HEK293 (cell line): ENCODE measurements at regions not wholly inside any gene's neighbourhood (a gene's known extent, or its start where the extent isn't known, plus 50 kb on each side); places are given as distances from the start of the nearest gene placed in this dataset.
"Not testable (repeated sequence)": the region's sequence is repeated elsewhere in the genome, so short reads cannot be mapped to it uniquely, and the experiment has no call there.

Source experiments
- CTCF ChIA-PET: fragments of 350-600 bp; formaldehyde crosslinking; extraction: SDS; loops from one replicate; lab custom pipeline; 2021; ENCODE audit warnings: antibody characterized with exemption; lab: Yijun Ruan, JAX
- POLR2A ChIA-PET: fragments of 300-600 bp; formaldehyde crosslinking; extraction: SDS; loops from one replicate; lab custom pipeline; 2020; ENCODE audit warnings: antibody characterized with exemption, inconsistent platforms; lab: Yijun Ruan, JAX
- H3K27ac ChIP-seq: fragments of 200-500 bp; sonication (Bioruptor generic); 2 replicates; pipeline ENCODE4 v1.5.1; 2014; ENCODE audit warnings: low read depth, low read length, control low read depth, inconsistent platforms; ENCODE audit errors: extremely low read depth
- H3K36me3 ChIP-seq, 2 experiments: fragments of 200-500 bp in 1 of 2; sonication (Bioruptor generic) in 1 of 2; 1 replicate in 1 of 2; 2 replicates in 1 of 2; pipeline ENCODE4 v1.5.1; 2014 to 2017; ENCODE audit warnings: inconsistent platforms in 2 of 2, low read length in 2 of 2; ENCODE audit not compliant: control insufficient read depth in 2 of 2, insufficient read depth in 1 of 2
- H3K4me1 ChIP-seq: fragments of 200-500 bp; sonication (Bioruptor generic); 2 replicates; pipeline ENCODE4 v1.5.1; 2014; ENCODE audit warnings: mild to moderate bottlenecking, low read length, inconsistent platforms; ENCODE audit not compliant: control insufficient read depth, insufficient read depth
- H3K4me3 ChIP-seq: 2 replicates; pipeline ENCODE4 v1.5.1; 2011; ENCODE audit warnings: low read depth, mild to moderate bottlenecking, control low read depth, low read length, moderate library complexity
- H3K9me3 ChIP-seq: fragments of 200-500 bp; sonication (Bioruptor generic); 2 replicates; pipeline ENCODE4 v1.5.1; 2014; ENCODE audit warnings: low read depth, low read length, inconsistent platforms; ENCODE audit not compliant: control insufficient read depth, insufficient read depth
- GFI1B ChIP-seq: fragments of 450-650 bp; formaldehyde crosslinking; IDR thresholded peaks from 2 replicates; pipeline ENCODE4 v1.5.1; 2016; ENCODE audit warnings: missing biosample characterization, missing genetic modification characterization
- IKZF3 ChIP-seq: fragments of 450-650 bp; IDR thresholded peaks from 2 replicates; pipeline ENCODE4 v1.5.0; 2018; ENCODE audit warnings: missing biosample characterization, mild to moderate bottlenecking, missing genetic modification characterization, moderate library complexity
- SCRT2 ChIP-seq: fragments of 450-650 bp; formaldehyde crosslinking; IDR thresholded peaks from 2 replicates; pipeline ENCODE4 v1.5.1; 2016; ENCODE audit warnings: missing biosample characterization, missing genetic modification characterization
- ZBTB48 ChIP-seq: fragments of 450-650 bp; formaldehyde crosslinking; IDR thresholded peaks from 2 replicates; pipeline ENCODE4 v1.5.1; 2016; ENCODE audit warnings: missing biosample characterization, missing genetic modification characterization
- ZFP3 ChIP-seq: fragments of 450-650 bp; formaldehyde crosslinking; IDR thresholded peaks from 2 replicates; pipeline ENCODE4 v1.5.1; 2016; ENCODE audit warnings: low read depth, missing biosample characterization, missing genetic modification characterization
- ZFP37 ChIP-seq: fragments of 450-650 bp; formaldehyde crosslinking; IDR thresholded peaks from 2 replicates; pipeline ENCODE4 v1.5.1; 2016; ENCODE audit warnings: missing biosample characterization, missing genetic modification characterization
- ZNF112 ChIP-seq: fragments of 450-650 bp; formaldehyde crosslinking; IDR thresholded peaks from 2 replicates; pipeline ENCODE4 v1.5.0; 2017; ENCODE audit warnings: missing biosample characterization, missing genetic modification characterization
- ZNF121 ChIP-seq: fragments of 450-650 bp; formaldehyde crosslinking; IDR thresholded peaks from 2 replicates; pipeline ENCODE4 v1.5.1; 2016; ENCODE audit warnings: missing biosample characterization, missing genetic modification characterization
- ZNF146 ChIP-seq: fragments of 450-650 bp; formaldehyde crosslinking; IDR thresholded peaks from 2 replicates; pipeline ENCODE4 v1.5.1; 2016; ENCODE audit warnings: missing biosample characterization, missing genetic modification characterization
- ZNF169 ChIP-seq: fragments of 450-650 bp; formaldehyde crosslinking; IDR thresholded peaks from 2 replicates; pipeline ENCODE4 v1.5.1; 2016; ENCODE audit warnings: missing biosample characterization, missing genetic modification characterization
- ZNF24 ChIP-seq: fragments of 450-650 bp; formaldehyde crosslinking; IDR thresholded peaks from 2 replicates; pipeline ENCODE4 v1.5.1; 2016; ENCODE audit warnings: missing biosample characterization, missing genetic modification characterization
- ZNF280D ChIP-seq: fragments of 450-650 bp; formaldehyde crosslinking; IDR thresholded peaks from 2 replicates; pipeline ENCODE4 v1.5.1; 2016; ENCODE audit warnings: missing biosample characterization, missing genetic modification characterization
- ZNF311 ChIP-seq: fragments of 450-650 bp; formaldehyde crosslinking; IDR thresholded peaks from 2 replicates; pipeline ENCODE4 v1.5.1; 2017; ENCODE audit warnings: missing biosample characterization, missing genetic modification characterization, borderline replicate concordance
- ZNF324 ChIP-seq: fragments of 450-650 bp; formaldehyde crosslinking; IDR thresholded peaks from 2 replicates; pipeline ENCODE4 v1.5.1; 2016; ENCODE audit warnings: missing biosample characterization, missing genetic modification characterization
- ZNF335 ChIP-seq: fragments of 450-650 bp; formaldehyde crosslinking; conservative IDR thresholded peaks from 2 replicates; pipeline ENCODE4 v1.5.1; 2016; ENCODE audit warnings: missing biosample characterization, missing genetic modification characterization
- ZNF341 ChIP-seq: fragments of 450-650 bp; formaldehyde crosslinking; IDR thresholded peaks from 2 replicates; pipeline ENCODE4; 2016; ENCODE audit warnings: low read depth, missing biosample characterization, missing genetic modification characterization
- ZNF423 ChIP-seq: fragments of 450-650 bp; formaldehyde crosslinking; IDR thresholded peaks from 2 replicates; pipeline ENCODE4 v1.5.1; 2016; ENCODE audit warnings: missing biosample characterization, missing genetic modification characterization
- ZNF521 ChIP-seq: fragments of 450-650 bp; formaldehyde crosslinking; IDR thresholded peaks from 2 replicates; pipeline ENCODE4 v1.5.1; 2017; ENCODE audit warnings: missing biosample characterization, mild to moderate bottlenecking, missing genetic modification characterization
- ZNF558 ChIP-seq: fragments of 450-650 bp; formaldehyde crosslinking; IDR thresholded peaks from 2 replicates; pipeline ENCODE4 v1.5.1; 2016; ENCODE audit warnings: missing biosample characterization, missing genetic modification characterization
- ZNF580 ChIP-seq: fragments of 450-650 bp; formaldehyde crosslinking; IDR thresholded peaks from 2 replicates; pipeline ENCODE4 v1.5.1; 2016; ENCODE audit warnings: missing biosample characterization, missing genetic modification characterization
- ZNF660 ChIP-seq: fragments of 450-650 bp; IDR thresholded peaks from 2 replicates; pipeline ENCODE4 v1.5.1; 2018; ENCODE audit warnings: missing biosample characterization, mild to moderate bottlenecking, missing genetic modification characterization
- ZNF677 ChIP-seq: fragments of 450-650 bp; IDR thresholded peaks from 2 replicates; pipeline ENCODE4 v1.5.0; 2018; ENCODE audit warnings: missing biosample characterization, mild to moderate bottlenecking, missing genetic modification characterization, moderate library complexity
- ZNF76 ChIP-seq: fragments of 450-650 bp; formaldehyde crosslinking; IDR thresholded peaks from 2 replicates; pipeline ENCODE4; 2016; ENCODE audit warnings: low read depth, missing biosample characterization, missing genetic modification characterization, borderline replicate concordance
- ZNF785 ChIP-seq: fragments of 450-650 bp; formaldehyde crosslinking; IDR thresholded peaks from 2 replicates; pipeline ENCODE4 v1.5.1; 2016; ENCODE audit warnings: missing biosample characterization, missing genetic modification characterization
- ZNF792 ChIP-seq: fragments of 450-650 bp; formaldehyde crosslinking; IDR thresholded peaks from 2 replicates; pipeline ENCODE4 v1.5.1; 2016; ENCODE audit warnings: missing biosample characterization, missing genetic modification characterization
- ZSCAN23 ChIP-seq: fragments of 450-650 bp; formaldehyde crosslinking; IDR thresholded peaks from 2 replicates; pipeline ENCODE4 v1.5.1; 2016; ENCODE audit warnings: missing biosample characterization, missing genetic modification characterization

- H3K4me1 ChIP-seq, H3K27ac ChIP-seq, CTCF ChIA-PET, H3K36me3 ChIP-seq, H3K4me3 ChIP-seq, POLR2A ChIA-PET, H3K9me3 ChIP-seq: not testable (repeated sequence)
- TF ChIP-seq ZNF580 (0 out of 2 replicates have a peak, but pooled peaks have one; percentile 18), ZNF280D (tag by site-specific recombination) (peak; percentile 82), ZNF146 (peak; percentile 92)
Measured at GRCh38 chr13:33672022-33672421, 145.9 kb upstream of the RFC3 start.

GRCh38 chr13:33676045-33676989 lies 141.6 kb upstream of the RFC3 start:
- Histone ChIP-seq H3K36me3 (no peaks in the 10 kb centered on the region), H3K4me3 (peak overlapping the region; percentile 11), H3K4me1 (no peaks in the 10 kb centered on the region), H3K9me3 (no peaks in the 10 kb centered on the region), H3K27ac (no peak overlapping the region)
- POLR2A ChIA-PET, result no interaction called here
- CTCF ChIA-PET, result no interaction called here
- TF ChIP-seq ZNF335 (tag by site-specific recombination) (peak; percentile 53), ZFP37 (0 out of 2 replicates have a peak, but pooled peaks have one; percentile 17), ZNF169 (tag by site-specific recombination) (no peak), ZBTB48 (0 out of 2 replicates have a peak, but pooled peaks have one; percentile 30), ZNF792 (tag by site-specific recombination) (no peak), ZNF660 (0 out of 2 replicates have a peak, but pooled peaks have one; percentile 6), GFI1B (tag by site-specific recombination) (no peak), ZNF423 (tag by site-specific recombination) (no peak)

- TF ChIP-seq SCRT2 (tag by site-specific recombination), result 0 out of 2 replicates have a peak, but pooled peaks have one; percentile 33
- no peak for TF ChIP-seq ZNF558 (tag by site-specific recombination)
- no peaks in the 10 kb centered on the region for H3K4me1 ChIP-seq
- H3K9me3 ChIP-seq, result no peaks in the 10 kb centered on the region
- H3K4me3 ChIP-seq, result no peak overlapping the region
- CTCF ChIA-PET, result interaction anchor here (0.6 to 0.7 kb wide), 2 partner anchors 217 to 227 kb away, joined by 3 read pairs; no protein-coding TSS in a partner anchor
- H3K36me3 ChIP-seq, result no peaks in the 10 kb centered on the region
- H3K27ac ChIP-seq, result no peak overlapping the region
- POLR2A ChIA-PET, result no interaction called here
Measured at GRCh38 chr13:33677215-33677614, 140.7 kb upstream of the RFC3 start.

- POLR2A ChIA-PET, result no interaction called here
- CTCF ChIA-PET, result interaction anchor here (0.6 kb wide), 1 partner anchor 228 kb away, joined by 3 read pairs; no protein-coding TSS in a partner anchor
- H3K9me3 ChIP-seq, result no peaks in the 10 kb centered on the region
- no peak overlapping the region for H3K4me3 ChIP-seq
- H3K36me3 ChIP-seq, result no peaks in the 10 kb centered on the region
- no peak overlapping the region for H3K27ac ChIP-seq
- H3K4me1 ChIP-seq, result no peaks in the 10 kb centered on the region
- TF ChIP-seq ZNF121 (tag by site-specific recombination), result no peak
- TF ChIP-seq ZNF76 (tag by site-specific recombination), result no peak
- no peak for TF ChIP-seq ZNF341
- TF ChIP-seq ZNF24 (tag by site-specific recombination), result no peak
- no peak for TF ChIP-seq ZNF146
- no peak for TF ChIP-seq ZNF785 (tag by site-specific recombination)
- TF ChIP-seq IKZF3, result no peak
- TF ChIP-seq ZNF311 (tag by site-specific recombination), result no peak
- no peak for TF ChIP-seq ZNF112 (tag by site-specific recombination)
- TF ChIP-seq ZSCAN23, result no peak
- no peak for TF ChIP-seq ZFP3 (tag by site-specific recombination)
- TF ChIP-seq ZNF677, result no peak
- no peak for TF ChIP-seq ZNF324 (tag by site-specific recombination)
- no peak for TF ChIP-seq ZNF521 (tag by site-specific recombination)
Measured at GRCh38 chr13:33678084-33678483, 139.9 kb upstream of the RFC3 start.
